GM23338 (cell line): ENCODE measurements at regions not wholly inside any gene's neighbourhood (a gene's known extent, or its start where the extent isn't known, plus 50 kb on each side); places are given as distances from the start of the nearest gene placed in this dataset.

Source experiments
- ATAC-seq: fragments of 200-7000 bp; cut with Tn5 transposase; 3 replicates; pipeline ENCODE4 v1.9.1; 2020
- DNase-seq: peaks from one replicate; pipeline ENCODE4 v3.0.0-alpha.2; 2015; ENCODE audit warnings: low spot score
- H2AFZ ChIP-seq: fragments of 200-600 bp; sonication (generic); 2 replicates; pipeline ENCODE4 v1.8.0; 2016; ENCODE audit warnings: antibody characterized with exemption, mild to moderate bottlenecking, moderate library complexity
- H3F3A ChIP-seq: fragments of 200-600 bp; sonication (generic); replicated peaks from 2 replicates; pipeline ENCODE4 v1.8.0; 2017; ENCODE audit warnings: antibody characterized with exemption, mixed run types, low read depth
- H3K27ac ChIP-seq: fragments of 200-600 bp; sonication (generic); 2 replicates; pipeline ENCODE4 v1.6.1; 2016; ENCODE audit warnings: low read depth
- H3K27me3 ChIP-seq: fragments of 200-600 bp; sonication (generic); 2 replicates; pipeline ENCODE4 v1.8.0; 2016; ENCODE audit warnings: mild to moderate bottlenecking, mixed run types, moderate library complexity; ENCODE audit not compliant: insufficient read depth
- H3K36me3 ChIP-seq: fragments of 200-600 bp; sonication (generic); 2 replicates; pipeline ENCODE4 v1.8.0; 2016; ENCODE audit warnings: mild to moderate bottlenecking; ENCODE audit not compliant: insufficient read depth
- H3K4me1 ChIP-seq: fragments of 200-600 bp; sonication (generic); 2 replicates; pipeline ENCODE4 v1.8.0; 2016; ENCODE audit warnings: mild to moderate bottlenecking, moderate library complexity; ENCODE audit not compliant: insufficient read depth
- H3K4me2 ChIP-seq: fragments of 200-600 bp; sonication (generic); 2 replicates; pipeline ENCODE4 v1.7.1; 2017; ENCODE audit warnings: mixed run types
- H3K4me3 ChIP-seq: fragments of 200-600 bp; sonication (generic); 2 replicates; pipeline ENCODE4 v1.6.1; 2016; ENCODE audit warnings: mixed run types
- H3K79me2 ChIP-seq: fragments of 200-600 bp; sonication (generic); replicated peaks from 2 replicates; pipeline ENCODE4 v1.8.0; 2017; ENCODE audit warnings: mild to moderate bottlenecking; ENCODE audit not compliant: insufficient read depth
- H3K9me2 ChIP-seq: fragments of 200-600 bp; sonication (generic); 2 replicates; pipeline ENCODE4 v1.8.0; 2017; ENCODE audit not compliant: insufficient read depth
- H4K20me1 ChIP-seq: fragments of 200-600 bp; sonication (generic); replicated peaks from 2 replicates; pipeline ENCODE4 v1.8.0; 2017; ENCODE audit warnings: mild to moderate bottlenecking; ENCODE audit not compliant: insufficient read depth
- H3K27ac Mint-ChIP-seq: 2 replicates; pipeline ENCODE4 v1.8.0; 2020; ENCODE audit warnings: inconsistent platforms, mild to moderate bottlenecking, moderate library complexity, mixed read lengths
- H3K27me3 Mint-ChIP-seq: 3 replicates; pipeline ENCODE4 v1.8.0; 2022; ENCODE audit warnings: low read depth, mild to moderate bottlenecking, moderate library complexity, mixed read lengths, inconsistent platforms; ENCODE audit not compliant: insufficient read depth, poor library complexity
- H3K36me3 Mint-ChIP-seq: 3 replicates; pipeline ENCODE4 v1.8.0; 2021; ENCODE audit warnings: low read depth, mild to moderate bottlenecking, inconsistent platforms, moderate library complexity, mixed read lengths
- H3K4me1 Mint-ChIP-seq: 3 replicates; pipeline ENCODE4 v1.8.0; 2020; ENCODE audit warnings: mild to moderate bottlenecking, inconsistent platforms, mixed read lengths
- H3K4me3 Mint-ChIP-seq: 3 replicates; pipeline ENCODE4 v1.8.0; 2021; ENCODE audit warnings: moderate library complexity, mild to moderate bottlenecking, inconsistent platforms, mixed read lengths
- H3K9me3 Mint-ChIP-seq: 3 replicates; pipeline ENCODE4 v1.8.0; 2020; ENCODE audit warnings: moderate library complexity, mild to moderate bottlenecking, inconsistent platforms, mixed read lengths
- CREB1 ChIP-seq: fragments of 250-450 bp; sonication (Bioruptor Pico); IDR thresholded peaks from 2 replicates; pipeline ENCODE4 v1.5.0; 2020; ENCODE audit warnings: low read depth, mild to moderate bottlenecking, moderate library complexity
- ETS1 ChIP-seq: IDR thresholded peaks from 2 replicates; pipeline ENCODE4 v1.6.1; 2016; ENCODE audit warnings: antibody characterized with exemption
- EZH2 ChIP-seq: fragments of 200-600 bp; sonication (generic); IDR thresholded peaks from one replicate; pipeline ENCODE4 v1.8.0; 2017; ENCODE audit warnings: antibody characterized with exemption, mild to moderate bottlenecking, low read depth; ENCODE audit not compliant: unreplicated experiment
- EZH2phosphoT487 ChIP-seq: fragments of 200-600 bp; sonication (generic); IDR thresholded peaks from one replicate; pipeline ENCODE4 v1.8.1; 2018; ENCODE audit warnings: antibody characterized with exemption; ENCODE audit not compliant: unreplicated experiment
- JUNB ChIP-seq: IDR thresholded peaks from one replicate; pipeline ENCODE4 v1.6.1; 2016; ENCODE audit warnings: antibody characterized with exemption; ENCODE audit not compliant: unreplicated experiment
- NANOG ChIP-seq: IDR thresholded peaks from 2 replicates; pipeline ENCODE4 v1.6.1; 2016; ENCODE audit warnings: antibody characterized with exemption, borderline replicate concordance
- POLR2AphosphoS5 ChIP-seq: IDR thresholded peaks from 2 replicates; pipeline ENCODE4 v1.6.1; 2016; ENCODE audit warnings: antibody characterized with exemption, low read depth
- REST ChIP-seq: IDR thresholded peaks from one replicate; pipeline ENCODE4 v1.6.1; 2018; ENCODE audit warnings: antibody characterized with exemption; ENCODE audit not compliant: unreplicated experiment
- STAT1 ChIP-seq: IDR thresholded peaks from one replicate; pipeline ENCODE4 v1.6.1; 2016; ENCODE audit warnings: antibody characterized with exemption; ENCODE audit not compliant: unreplicated experiment
- ZNF114 ChIP-seq: fragments of 250-450 bp; sonication (Bioruptor Pico); IDR thresholded peaks from 2 replicates; pipeline ENCODE4 v1.5.0; 2020; ENCODE audit warnings: mild to moderate bottlenecking, moderate library complexity
- ZNF331 ChIP-seq: fragments of 250-450 bp; sonication (Bioruptor Pico); IDR thresholded peaks from 2 replicates; pipeline ENCODE4 v1.5.0; 2020; ENCODE audit warnings: low read depth, mild to moderate bottlenecking, moderate library complexity
- ZNF462 ChIP-seq: fragments of 250-450 bp; sonication (Bioruptor Pico); IDR thresholded peaks from 2 replicates; pipeline ENCODE4 v1.5.0; 2020; ENCODE audit warnings: mild to moderate bottlenecking, moderate library complexity
- TF ChIP-seq, protein P1 (sequence below), 2 experiments: fragments of 200-600 bp in 1 of 2; sonication (generic) in 1 of 2; conservative IDR thresholded peaks; 2 replicates each; pipeline versions ENCODE4 v1.5.1 to v1.6.1; 2016 to 2017; ENCODE audit warnings: antibody characterized with exemption in 2 of 2, low read depth in 2 of 2, mild to moderate bottlenecking in 2 of 2, moderate library complexity in 1 of 2

- no peaks in the 10 kb centered on the region for H3F3A ChIP-seq
- H3K36me3 Mint-ChIP-seq: no peaks in the 10 kb centered on the region
- H3K4me1 ChIP-seq: no peaks in the 10 kb centered on the region
- TF ChIP-seq ZNF462: no peak
- no peak for TF ChIP-seq ZNF114 (CRISPR knock-in tag)
- TF ChIP-seq ZNF331: no peak
- TF ChIP-seq, protein P1, sequence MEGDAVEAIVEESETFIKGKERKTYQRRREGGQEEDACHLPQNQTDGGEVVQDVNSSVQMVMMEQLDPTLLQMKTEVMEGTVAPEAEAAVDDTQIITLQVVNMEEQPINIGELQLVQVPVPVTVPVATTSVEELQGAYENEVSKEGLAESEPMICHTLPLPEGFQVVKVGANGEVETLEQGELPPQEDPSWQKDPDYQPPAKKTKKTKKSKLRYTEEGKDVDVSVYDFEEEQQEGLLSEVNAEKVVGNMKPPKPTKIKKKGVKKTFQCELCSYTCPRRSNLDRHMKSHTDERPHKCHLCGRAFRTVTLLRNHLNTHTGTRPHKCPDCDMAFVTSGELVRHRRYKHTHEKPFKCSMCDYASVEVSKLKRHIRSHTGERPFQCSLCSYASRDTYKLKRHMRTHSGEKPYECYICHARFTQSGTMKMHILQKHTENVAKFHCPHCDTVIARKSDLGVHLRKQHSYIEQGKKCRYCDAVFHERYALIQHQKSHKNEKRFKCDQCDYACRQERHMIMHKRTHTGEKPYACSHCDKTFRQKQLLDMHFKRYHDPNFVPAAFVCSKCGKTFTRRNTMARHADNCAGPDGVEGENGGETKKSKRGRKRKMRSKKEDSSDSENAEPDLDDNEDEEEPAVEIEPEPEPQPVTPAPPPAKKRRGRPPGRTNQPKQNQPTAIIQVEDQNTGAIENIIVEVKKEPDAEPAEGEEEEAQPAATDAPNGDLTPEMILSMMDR (conservative IDR thresholded peaks at IDR 0.05; ENCODE audit: low read depth in 2 of 2): no peak
- no peak for TF ChIP-seq REST
- TF ChIP-seq EZH2: no peak
- no peak for TF ChIP-seq POLR2AphosphoS5
- TF ChIP-seq EZH2phosphoT487: no peak
- TF ChIP-seq CREB1 (CRISPR knock-in tag): no peak
- TF ChIP-seq STAT1: no peak
- TF ChIP-seq ETS1: no peak
- TF ChIP-seq NANOG: no peak
- no peak for TF ChIP-seq JUNB
- ATAC-seq (no peak), DNase-seq (peak; percentile 0)
- no peak overlapping the region for H3K4me2 ChIP-seq
- no peaks in the 10 kb centered on the region for H3K79me2 ChIP-seq
- no peak overlapping the region for H3K27ac Mint-ChIP-seq
- H3K4me3 Mint-ChIP-seq: no peak overlapping the region
- H4K20me1 ChIP-seq: no peaks in the 10 kb centered on the region
- no peaks in the 10 kb centered on the region for H3K9me2 ChIP-seq
- no peak overlapping the region for H2AFZ ChIP-seq
- no peaks in the 10 kb centered on the region for H3K4me1 Mint-ChIP-seq
- no peaks in the 10 kb centered on the region for H3K36me3 ChIP-seq
- no peaks in the 10 kb centered on the region for H3K27me3 ChIP-seq
- H3K27ac ChIP-seq: no peak overlapping the region
- H3K27me3 Mint-ChIP-seq: no peaks in the 10 kb centered on the region
- H3K9me3 Mint-ChIP-seq: no peaks in the 10 kb centered on the region
- H3K4me3 ChIP-seq: no peak overlapping the region
Measured at GRCh38 chr11:38460896-38461295, 1862.9 kb upstream of the RAG2 start.
